Mesothelial cell of epicardium (in vitro differentiated cells): ENCODE measurements at regions not wholly inside any gene's neighbourhood (a gene's known extent, or its start where the extent isn't known, plus 50 kb on each side); places are given as distances from the start of the nearest gene placed in this dataset.
"Not testable (repeated sequence)": the region's sequence is repeated elsewhere in the genome, so short reads cannot be mapped to it uniquely, and the experiment has no call there.

ENCODE experiments used
- DNase-seq, 2 experiments: peaks; one replicate each; pipeline ENCODE4 v3.0.0; 2021; ENCODE audit warnings: low spot score in 2 of 2; ENCODE audit not compliant: unreplicated experiment in 2 of 2
- H3K27ac Mint-ChIP-seq: 2 replicates; pipeline ENCODE4 v1.8.0; 2021; ENCODE audit warnings: mixed read lengths
- H3K27me3 Mint-ChIP-seq: 2 replicates; pipeline ENCODE4 v1.8.0; 2021; ENCODE audit warnings: low read depth, mixed read lengths
- H3K36me3 Mint-ChIP-seq: 2 replicates; pipeline ENCODE4 v1.8.0; 2021; ENCODE audit warnings: mixed read lengths
- H3K4me1 Mint-ChIP-seq: 2 replicates; pipeline ENCODE4 v1.8.0; 2021; ENCODE audit warnings: mixed read lengths
- H3K4me3 Mint-ChIP-seq: 2 replicates; pipeline ENCODE4 v1.8.0; 2021; ENCODE audit warnings: mild to moderate bottlenecking, moderate library complexity, mixed read lengths
- H3K9me3 Mint-ChIP-seq: 2 replicates; pipeline ENCODE4 v1.8.0; 2021; ENCODE audit warnings: mixed read lengths
- TF ChIP-seq, protein P1 (sequence below): fragments of 200-600 bp; sonication (generic); IDR thresholded peaks from one replicate; pipeline ENCODE4 v1.5.0; 2021; ENCODE audit warnings: antibody characterized with exemption; ENCODE audit not compliant: unreplicated experiment

DNA sequence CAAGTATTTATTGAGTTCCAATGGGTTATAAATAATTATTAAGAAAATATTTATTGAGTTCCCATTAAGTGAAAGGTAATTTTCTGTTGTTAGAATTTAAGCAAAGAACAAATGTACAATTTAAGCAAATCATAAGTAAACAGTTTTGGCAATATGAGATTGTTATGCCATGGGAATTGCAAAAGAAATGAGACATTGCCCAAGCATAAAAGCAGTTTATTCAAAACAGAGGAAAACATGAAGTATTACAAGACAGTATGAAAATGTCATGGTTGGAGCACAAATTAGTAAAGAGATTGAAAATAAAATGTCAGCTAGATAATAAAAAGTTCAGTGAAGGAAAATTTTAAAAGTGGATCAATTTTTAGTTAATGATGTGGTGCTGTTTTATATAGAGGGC lies 706.1 kb upstream of the EPHA5 start:
- TF ChIP-seq, protein P1, sequence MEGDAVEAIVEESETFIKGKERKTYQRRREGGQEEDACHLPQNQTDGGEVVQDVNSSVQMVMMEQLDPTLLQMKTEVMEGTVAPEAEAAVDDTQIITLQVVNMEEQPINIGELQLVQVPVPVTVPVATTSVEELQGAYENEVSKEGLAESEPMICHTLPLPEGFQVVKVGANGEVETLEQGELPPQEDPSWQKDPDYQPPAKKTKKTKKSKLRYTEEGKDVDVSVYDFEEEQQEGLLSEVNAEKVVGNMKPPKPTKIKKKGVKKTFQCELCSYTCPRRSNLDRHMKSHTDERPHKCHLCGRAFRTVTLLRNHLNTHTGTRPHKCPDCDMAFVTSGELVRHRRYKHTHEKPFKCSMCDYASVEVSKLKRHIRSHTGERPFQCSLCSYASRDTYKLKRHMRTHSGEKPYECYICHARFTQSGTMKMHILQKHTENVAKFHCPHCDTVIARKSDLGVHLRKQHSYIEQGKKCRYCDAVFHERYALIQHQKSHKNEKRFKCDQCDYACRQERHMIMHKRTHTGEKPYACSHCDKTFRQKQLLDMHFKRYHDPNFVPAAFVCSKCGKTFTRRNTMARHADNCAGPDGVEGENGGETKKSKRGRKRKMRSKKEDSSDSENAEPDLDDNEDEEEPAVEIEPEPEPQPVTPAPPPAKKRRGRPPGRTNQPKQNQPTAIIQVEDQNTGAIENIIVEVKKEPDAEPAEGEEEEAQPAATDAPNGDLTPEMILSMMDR: no peak
- Mint-ChIP-seq H3K36me3 (no peaks in the 10 kb centered on the region), H3K4me3 (no peak overlapping the region), H3K4me1 (peaks cover 3% of the 10 kb centered on the region), H3K27ac (no peak overlapping the region), H3K27me3 (no peaks in the 10 kb centered on the region), H3K9me3 (peaks cover 9% of the 10 kb centered on the region)
- no peak for DNase-seq

DNA sequence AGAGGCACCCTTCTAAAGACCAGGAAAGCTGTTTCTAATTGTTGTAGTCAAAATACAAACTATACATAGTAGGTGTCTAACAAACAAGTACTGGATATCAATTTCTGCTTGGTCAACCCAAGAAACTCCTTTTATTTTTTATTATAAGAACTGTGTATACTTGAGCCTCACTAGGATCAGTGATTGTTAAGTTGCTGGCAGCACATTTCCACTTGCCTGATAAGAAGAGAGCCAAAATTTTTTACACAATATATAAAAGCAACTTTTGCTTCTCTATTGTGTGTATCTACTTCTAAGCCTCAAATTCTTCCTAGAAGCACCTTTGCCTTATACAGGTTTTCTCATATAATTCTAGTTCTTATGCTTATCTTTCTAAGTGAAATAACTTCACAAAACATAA lies 703.0 kb upstream of the EPHA5 start:
- H3K36me3 Mint-ChIP-seq: no peaks in the 10 kb centered on the region
- H3K9me3 Mint-ChIP-seq: no peaks in the 10 kb centered on the region
- TF ChIP-seq, protein P1: no peak
- no peak overlapping the region for H3K27ac Mint-ChIP-seq
- H3K27me3 Mint-ChIP-seq: no peaks in the 10 kb centered on the region
- no peak overlapping the region for H3K4me3 Mint-ChIP-seq
- H3K4me1 Mint-ChIP-seq: peaks cover 3% of the 10 kb centered on the region
- DNase-seq: no peak

DNA sequence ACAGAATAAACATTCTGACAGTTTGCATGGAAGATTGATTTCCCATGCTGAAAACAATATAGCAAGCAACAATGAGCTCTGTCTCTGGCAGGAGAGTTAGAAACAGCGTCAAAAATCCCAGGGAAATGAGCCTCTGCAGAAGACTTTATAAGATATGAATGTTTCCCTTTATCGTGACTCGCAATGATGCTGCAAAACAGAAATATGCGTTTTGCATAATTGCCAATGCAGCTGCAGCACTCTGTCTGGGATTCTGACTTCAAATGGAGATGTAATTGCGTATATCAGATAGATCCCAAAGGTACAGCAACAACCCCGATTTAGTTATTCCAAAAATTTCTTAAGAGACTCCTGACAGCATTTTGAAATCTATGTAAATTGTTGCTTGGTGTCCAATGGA lies 702.4 kb upstream of the EPHA5 start:
- no peak overlapping the region for H3K27ac Mint-ChIP-seq
- no peaks in the 10 kb centered on the region for H3K27me3 Mint-ChIP-seq
- DNase-seq: no peak
- TF ChIP-seq, protein P1: no peak
- no peak overlapping the region for H3K4me3 Mint-ChIP-seq
- no peaks in the 10 kb centered on the region for H3K9me3 Mint-ChIP-seq
- no peaks in the 10 kb centered on the region for H3K36me3 Mint-ChIP-seq
- H3K4me1 Mint-ChIP-seq: peaks cover 3% of the 10 kb centered on the region

- TF ChIP-seq, protein P1: no peak
- peaks cover 6% of the 10 kb centered on the region for H3K9me3 Mint-ChIP-seq
- no peaks in the 10 kb centered on the region for H3K4me1 Mint-ChIP-seq
- no peaks in the 10 kb centered on the region for H3K36me3 Mint-ChIP-seq
- H3K4me3 Mint-ChIP-seq: no peak overlapping the region
- no peaks in the 10 kb centered on the region for H3K27me3 Mint-ChIP-seq
- H3K27ac Mint-ChIP-seq: no peak overlapping the region
- no peak for DNase-seq
These were observed 696.9 kb upstream of the EPHA5 start for GRCh38 chr4:66367043-66367660.

- H3K27me3 Mint-ChIP-seq, H3K4me3 Mint-ChIP-seq, H3K27ac Mint-ChIP-seq, H3K9me3 Mint-ChIP-seq, H3K36me3 Mint-ChIP-seq, DNase-seq, H3K4me1 Mint-ChIP-seq: not testable (repeated sequence)
These were observed 690.1 kb upstream of the EPHA5 start for GRCh38 chr4:66360395-66360794.

DNA sequence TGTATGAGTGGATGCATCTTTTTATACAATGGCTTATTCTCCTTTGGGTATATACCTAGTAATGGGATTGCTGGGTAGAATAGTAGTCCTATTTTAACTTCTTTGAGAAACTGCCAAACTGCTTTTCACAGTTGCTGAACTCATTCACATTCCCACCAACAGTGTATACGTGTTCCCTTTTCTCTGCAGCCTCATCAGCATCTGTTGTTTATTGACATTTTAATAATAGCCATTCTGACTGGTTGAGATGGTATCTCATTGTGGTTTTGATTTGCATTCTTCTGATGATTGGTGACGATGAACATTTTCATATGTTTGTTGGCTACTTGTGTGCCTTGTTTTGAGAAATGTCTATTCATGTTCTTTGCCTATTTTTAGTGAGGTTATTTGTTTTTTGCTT lies 687.0 kb upstream of the EPHA5 start:
- Mint-ChIP-seq H3K27ac (no peak overlapping the region), H3K4me1 (no peaks in the 10 kb centered on the region), H3K9me3 (no peaks in the 10 kb centered on the region)

More for the DNA sequence above, 687.0 kb upstream of the EPHA5 start:
- TF ChIP-seq, protein P1: no peak
- H3K27me3 Mint-ChIP-seq: no peaks in the 10 kb centered on the region
- DNase-seq: no peak
- no peak overlapping the region for H3K4me3 Mint-ChIP-seq
- no peaks in the 10 kb centered on the region for H3K36me3 Mint-ChIP-seq
